ENCODE measurements at regions not wholly inside any gene's neighbourhood (a gene's known extent, or its start where the extent isn't known, plus 50 kb on each side); places are given as distances from the start of the nearest gene placed in this dataset.

DNA sequence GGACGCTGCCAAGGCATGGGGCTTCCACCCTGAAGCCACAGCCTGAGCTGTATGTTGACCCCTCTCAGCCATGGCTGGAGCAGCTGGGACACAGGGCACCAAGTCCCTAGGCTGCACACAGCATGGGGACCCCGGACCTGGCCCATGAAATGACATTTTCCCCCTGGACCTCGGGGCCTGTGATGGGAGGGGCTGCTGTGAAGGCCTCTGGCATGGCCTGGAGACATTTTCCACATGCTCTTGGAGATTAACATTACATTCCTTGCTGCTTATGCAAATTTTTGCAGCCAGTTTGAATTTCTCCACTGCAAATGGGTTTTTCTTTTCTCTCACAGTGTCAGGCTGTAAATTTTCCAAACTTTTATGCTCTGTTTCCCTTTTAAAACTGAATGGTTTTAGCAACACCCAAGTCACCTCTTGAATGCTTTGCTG, 463.6 kb downstream of the ZWINT start:
- no peak for TF ChIP-seq POLR2A (IDR thresholded peaks at IDR 0.05; ENCODE audit: low read depth, low read length)
- TF ChIP-seq TAF1 (IDR thresholded peaks at IDR 0.05; ENCODE audit: low read depth, low read length), result no peak
- no peak for TF ChIP-seq PAX5 (IDR thresholded peaks at IDR 0.05; ENCODE audit: insufficient read depth, low read length, severe bottlenecking)
- no peak for TF ChIP-seq POLR2AphosphoS5 (IDR thresholded peaks at IDR 0.05; ENCODE audit: low read depth, low read length)
- TF ChIP-seq SPI1 (IDR thresholded peaks at IDR 0.05; ENCODE audit: low read depth, low read length), result no peak
- TF ChIP-seq POU2F2 (IDR thresholded peaks at IDR 0.05; ENCODE audit: low read depth, low read length), result no peak
